GM23338 (cell line): ENCODE measurements at regions not wholly inside any gene's neighbourhood (a gene's known extent, or its start where the extent isn't known, plus 50 kb on each side); places are given as distances from the start of the nearest gene placed in this dataset.

Source experiments
- ATAC-seq: fragments of 200-7000 bp; cut with Tn5 transposase; 3 replicates; pipeline ENCODE4 v1.9.1; 2020
- DNase-seq: peaks from one replicate; pipeline ENCODE4 v3.0.0-alpha.2; 2015; ENCODE audit warnings: low spot score
- H2AFZ ChIP-seq: fragments of 200-600 bp; sonication (generic); 2 replicates; pipeline ENCODE4 v1.8.0; 2016; ENCODE audit warnings: antibody characterized with exemption, mild to moderate bottlenecking, moderate library complexity
- H3F3A ChIP-seq: fragments of 200-600 bp; sonication (generic); replicated peaks from 2 replicates; pipeline ENCODE4 v1.8.0; 2017; ENCODE audit warnings: antibody characterized with exemption, mixed run types, low read depth
- H3K27ac ChIP-seq: fragments of 200-600 bp; sonication (generic); 2 replicates; pipeline ENCODE4 v1.6.1; 2016; ENCODE audit warnings: low read depth
- H3K27me3 ChIP-seq: fragments of 200-600 bp; sonication (generic); 2 replicates; pipeline ENCODE4 v1.8.0; 2016; ENCODE audit warnings: mild to moderate bottlenecking, mixed run types, moderate library complexity; ENCODE audit not compliant: insufficient read depth
- H3K36me3 ChIP-seq: fragments of 200-600 bp; sonication (generic); 2 replicates; pipeline ENCODE4 v1.8.0; 2016; ENCODE audit warnings: mild to moderate bottlenecking; ENCODE audit not compliant: insufficient read depth
- H3K4me1 ChIP-seq: fragments of 200-600 bp; sonication (generic); 2 replicates; pipeline ENCODE4 v1.8.0; 2016; ENCODE audit warnings: mild to moderate bottlenecking, moderate library complexity; ENCODE audit not compliant: insufficient read depth
- H3K4me2 ChIP-seq: fragments of 200-600 bp; sonication (generic); 2 replicates; pipeline ENCODE4 v1.7.1; 2017; ENCODE audit warnings: mixed run types
- H3K4me3 ChIP-seq: fragments of 200-600 bp; sonication (generic); 2 replicates; pipeline ENCODE4 v1.6.1; 2016; ENCODE audit warnings: mixed run types
- H3K79me2 ChIP-seq: fragments of 200-600 bp; sonication (generic); replicated peaks from 2 replicates; pipeline ENCODE4 v1.8.0; 2017; ENCODE audit warnings: mild to moderate bottlenecking; ENCODE audit not compliant: insufficient read depth
- H3K9me2 ChIP-seq: fragments of 200-600 bp; sonication (generic); 2 replicates; pipeline ENCODE4 v1.8.0; 2017; ENCODE audit not compliant: insufficient read depth
- H4K20me1 ChIP-seq: fragments of 200-600 bp; sonication (generic); replicated peaks from 2 replicates; pipeline ENCODE4 v1.8.0; 2017; ENCODE audit warnings: mild to moderate bottlenecking; ENCODE audit not compliant: insufficient read depth
- H3K27ac Mint-ChIP-seq: 2 replicates; pipeline ENCODE4 v1.8.0; 2020; ENCODE audit warnings: inconsistent platforms, mild to moderate bottlenecking, moderate library complexity, mixed read lengths
- H3K27me3 Mint-ChIP-seq: 3 replicates; pipeline ENCODE4 v1.8.0; 2022; ENCODE audit warnings: low read depth, mild to moderate bottlenecking, moderate library complexity, mixed read lengths, inconsistent platforms; ENCODE audit not compliant: insufficient read depth, poor library complexity
- H3K36me3 Mint-ChIP-seq: 3 replicates; pipeline ENCODE4 v1.8.0; 2021; ENCODE audit warnings: low read depth, mild to moderate bottlenecking, inconsistent platforms, moderate library complexity, mixed read lengths
- H3K4me1 Mint-ChIP-seq: 3 replicates; pipeline ENCODE4 v1.8.0; 2020; ENCODE audit warnings: mild to moderate bottlenecking, inconsistent platforms, mixed read lengths
- H3K4me3 Mint-ChIP-seq: 3 replicates; pipeline ENCODE4 v1.8.0; 2021; ENCODE audit warnings: moderate library complexity, mild to moderate bottlenecking, inconsistent platforms, mixed read lengths
- H3K9me3 Mint-ChIP-seq: 3 replicates; pipeline ENCODE4 v1.8.0; 2020; ENCODE audit warnings: moderate library complexity, mild to moderate bottlenecking, inconsistent platforms, mixed read lengths
- CREB1 ChIP-seq: fragments of 250-450 bp; sonication (Bioruptor Pico); IDR thresholded peaks from 2 replicates; pipeline ENCODE4 v1.5.0; 2020; ENCODE audit warnings: low read depth, mild to moderate bottlenecking, moderate library complexity
- EZH2phosphoT487 ChIP-seq: fragments of 200-600 bp; sonication (generic); IDR thresholded peaks from one replicate; pipeline ENCODE4 v1.8.1; 2018; ENCODE audit warnings: antibody characterized with exemption; ENCODE audit not compliant: unreplicated experiment
- JUNB ChIP-seq: IDR thresholded peaks from one replicate; pipeline ENCODE4 v1.6.1; 2016; ENCODE audit warnings: antibody characterized with exemption; ENCODE audit not compliant: unreplicated experiment
- NANOG ChIP-seq: IDR thresholded peaks from 2 replicates; pipeline ENCODE4 v1.6.1; 2016; ENCODE audit warnings: antibody characterized with exemption, borderline replicate concordance
- POLR2AphosphoS5 ChIP-seq: IDR thresholded peaks from 2 replicates; pipeline ENCODE4 v1.6.1; 2016; ENCODE audit warnings: antibody characterized with exemption, low read depth
- REST ChIP-seq: IDR thresholded peaks from one replicate; pipeline ENCODE4 v1.6.1; 2018; ENCODE audit warnings: antibody characterized with exemption; ENCODE audit not compliant: unreplicated experiment
- STAT1 ChIP-seq: IDR thresholded peaks from one replicate; pipeline ENCODE4 v1.6.1; 2016; ENCODE audit warnings: antibody characterized with exemption; ENCODE audit not compliant: unreplicated experiment
- ZNF114 ChIP-seq: fragments of 250-450 bp; sonication (Bioruptor Pico); IDR thresholded peaks from 2 replicates; pipeline ENCODE4 v1.5.0; 2020; ENCODE audit warnings: mild to moderate bottlenecking, moderate library complexity
- ZNF331 ChIP-seq: fragments of 250-450 bp; sonication (Bioruptor Pico); IDR thresholded peaks from 2 replicates; pipeline ENCODE4 v1.5.0; 2020; ENCODE audit warnings: low read depth, mild to moderate bottlenecking, moderate library complexity
- TF ChIP-seq, protein P1 (sequence below), 2 experiments: fragments of 200-600 bp in 1 of 2; sonication (generic) in 1 of 2; conservative IDR thresholded peaks; 2 replicates each; pipeline versions ENCODE4 v1.5.1 to v1.6.1; 2016 to 2017; ENCODE audit warnings: antibody characterized with exemption in 2 of 2, low read depth in 2 of 2, mild to moderate bottlenecking in 2 of 2, moderate library complexity in 1 of 2
- TF ChIP-seq, protein P2 (sequence below): IDR thresholded peaks from 2 replicates; pipeline ENCODE4 v1.6.1; 2016; ENCODE audit warnings: antibody characterized with exemption

DNA sequence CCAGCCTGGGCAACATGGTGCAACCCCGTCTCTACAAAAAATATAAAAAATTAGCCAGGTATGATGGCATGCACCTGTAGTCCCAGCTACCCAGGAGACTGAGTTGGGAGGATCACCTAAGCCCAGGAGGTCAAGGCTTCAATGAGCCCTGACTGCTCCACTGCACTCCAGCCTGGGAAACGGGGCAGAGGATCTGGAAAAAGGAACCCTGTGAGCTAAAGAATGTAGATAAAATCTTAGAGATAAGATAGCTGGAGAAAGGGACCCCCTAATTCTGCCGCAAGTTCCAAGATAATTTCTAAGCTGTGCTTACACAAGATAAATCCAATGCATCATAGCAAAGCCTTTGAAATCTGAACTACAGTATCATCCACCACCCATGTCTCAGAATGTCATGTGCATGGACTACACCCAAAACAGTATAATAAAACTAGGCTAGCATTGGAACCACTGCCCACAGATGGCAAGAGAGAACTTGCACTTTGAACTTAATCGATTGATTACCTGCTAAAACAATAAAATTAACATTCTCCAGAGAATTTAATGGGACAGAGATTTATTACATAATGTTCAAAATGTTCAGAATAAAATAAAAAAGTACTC is 99.9 kb downstream of the TRIM42 start (continued):
- TF ChIP-seq, protein P1, sequence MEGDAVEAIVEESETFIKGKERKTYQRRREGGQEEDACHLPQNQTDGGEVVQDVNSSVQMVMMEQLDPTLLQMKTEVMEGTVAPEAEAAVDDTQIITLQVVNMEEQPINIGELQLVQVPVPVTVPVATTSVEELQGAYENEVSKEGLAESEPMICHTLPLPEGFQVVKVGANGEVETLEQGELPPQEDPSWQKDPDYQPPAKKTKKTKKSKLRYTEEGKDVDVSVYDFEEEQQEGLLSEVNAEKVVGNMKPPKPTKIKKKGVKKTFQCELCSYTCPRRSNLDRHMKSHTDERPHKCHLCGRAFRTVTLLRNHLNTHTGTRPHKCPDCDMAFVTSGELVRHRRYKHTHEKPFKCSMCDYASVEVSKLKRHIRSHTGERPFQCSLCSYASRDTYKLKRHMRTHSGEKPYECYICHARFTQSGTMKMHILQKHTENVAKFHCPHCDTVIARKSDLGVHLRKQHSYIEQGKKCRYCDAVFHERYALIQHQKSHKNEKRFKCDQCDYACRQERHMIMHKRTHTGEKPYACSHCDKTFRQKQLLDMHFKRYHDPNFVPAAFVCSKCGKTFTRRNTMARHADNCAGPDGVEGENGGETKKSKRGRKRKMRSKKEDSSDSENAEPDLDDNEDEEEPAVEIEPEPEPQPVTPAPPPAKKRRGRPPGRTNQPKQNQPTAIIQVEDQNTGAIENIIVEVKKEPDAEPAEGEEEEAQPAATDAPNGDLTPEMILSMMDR (conservative IDR thresholded peaks at IDR 0.05; ENCODE audit: low read depth in 2 of 2), result no peak
- TF ChIP-seq NANOG (no peak), JUNB (no peak)

GRCh38 chr3:140791368-140791767 is 113.5 kb downstream of the TRIM42 start:
- no peak for DNase-seq
- peaks cover 29% of the 10 kb centered on the region for H3K4me1 ChIP-seq
- no peak for ATAC-seq
- H3K4me3 ChIP-seq, result no peak overlapping the region
- Mint-ChIP-seq H3K4me1 (peaks cover 23% of the 10 kb centered on the region), H3K4me3 (no peak overlapping the region), H3K9me3 (peaks cover 20% of the 10 kb centered on the region), H3K27ac (no peak overlapping the region), H3K36me3 (peaks cover 16% of the 10 kb centered on the region), H3K27me3 (no peaks in the 10 kb centered on the region)
- no peaks in the 10 kb centered on the region for H3K9me2 ChIP-seq
- no peak overlapping the region for H3K4me2 ChIP-seq
- no peaks in the 10 kb centered on the region for H4K20me1 ChIP-seq
- H3K36me3 ChIP-seq, result peaks cover 14% of the 10 kb centered on the region
- no peak overlapping the region for H3K27ac ChIP-seq
- H3F3A ChIP-seq, result no peaks in the 10 kb centered on the region
- no peak overlapping the region for H2AFZ ChIP-seq
- H3K27me3 ChIP-seq, result no peaks in the 10 kb centered on the region
- H3K79me2 ChIP-seq, result no peaks in the 10 kb centered on the region
- TF ChIP-seq POLR2AphosphoS5, result no peak
- TF ChIP-seq, protein P1 (conservative IDR thresholded peaks at IDR 0.05; ENCODE audit: low read depth in 2 of 2), result no peak
- no peak for TF ChIP-seq STAT1
- TF ChIP-seq, protein P2, sequence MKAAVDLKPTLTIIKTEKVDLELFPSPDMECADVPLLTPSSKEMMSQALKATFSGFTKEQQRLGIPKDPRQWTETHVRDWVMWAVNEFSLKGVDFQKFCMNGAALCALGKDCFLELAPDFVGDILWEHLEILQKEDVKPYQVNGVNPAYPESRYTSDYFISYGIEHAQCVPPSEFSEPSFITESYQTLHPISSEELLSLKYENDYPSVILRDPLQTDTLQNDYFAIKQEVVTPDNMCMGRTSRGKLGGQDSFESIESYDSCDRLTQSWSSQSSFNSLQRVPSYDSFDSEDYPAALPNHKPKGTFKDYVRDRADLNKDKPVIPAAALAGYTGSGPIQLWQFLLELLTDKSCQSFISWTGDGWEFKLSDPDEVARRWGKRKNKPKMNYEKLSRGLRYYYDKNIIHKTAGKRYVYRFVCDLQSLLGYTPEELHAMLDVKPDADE, result no peak
- no peak for TF ChIP-seq JUNB
- TF ChIP-seq ZNF331 (CRISPR knock-in tag), result no peak
- TF ChIP-seq CREB1, result no peak
- no peak for TF ChIP-seq NANOG
- TF ChIP-seq REST, result no peak
- no peak for TF ChIP-seq EZH2phosphoT487
- no peak for TF ChIP-seq ZNF114 (CRISPR knock-in tag)
